ENCODE measurements at regions not wholly inside any gene's neighbourhood (a gene's known extent, or its start where the extent isn't known, plus 50 kb on each side); places are given as distances from the start of the nearest gene placed in this dataset.
"Not testable (repeated sequence)": the region's sequence is repeated elsewhere in the genome, so short reads cannot be mapped to it uniquely, and the experiment has no call there.

DNA sequence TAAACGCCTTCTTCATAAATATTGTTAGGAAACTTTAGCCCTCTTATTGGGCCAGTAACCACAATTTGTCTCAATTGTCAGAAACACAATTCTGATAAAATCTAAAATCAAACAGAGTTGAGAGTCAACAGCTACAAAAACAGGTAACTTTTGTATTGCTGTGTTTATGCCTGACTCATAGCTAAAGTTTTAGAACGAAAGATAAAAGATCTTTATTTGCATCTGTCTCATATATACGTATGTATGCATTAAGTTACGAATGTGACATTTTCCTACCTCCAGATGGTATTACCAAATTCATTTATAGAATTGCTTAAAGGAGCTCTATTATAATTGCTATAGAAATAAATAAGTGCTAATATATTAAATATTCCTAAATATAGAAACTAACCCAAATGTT is 887.9 kb upstream of the NDST4 start:
- TF ChIP-seq, protein P1, sequence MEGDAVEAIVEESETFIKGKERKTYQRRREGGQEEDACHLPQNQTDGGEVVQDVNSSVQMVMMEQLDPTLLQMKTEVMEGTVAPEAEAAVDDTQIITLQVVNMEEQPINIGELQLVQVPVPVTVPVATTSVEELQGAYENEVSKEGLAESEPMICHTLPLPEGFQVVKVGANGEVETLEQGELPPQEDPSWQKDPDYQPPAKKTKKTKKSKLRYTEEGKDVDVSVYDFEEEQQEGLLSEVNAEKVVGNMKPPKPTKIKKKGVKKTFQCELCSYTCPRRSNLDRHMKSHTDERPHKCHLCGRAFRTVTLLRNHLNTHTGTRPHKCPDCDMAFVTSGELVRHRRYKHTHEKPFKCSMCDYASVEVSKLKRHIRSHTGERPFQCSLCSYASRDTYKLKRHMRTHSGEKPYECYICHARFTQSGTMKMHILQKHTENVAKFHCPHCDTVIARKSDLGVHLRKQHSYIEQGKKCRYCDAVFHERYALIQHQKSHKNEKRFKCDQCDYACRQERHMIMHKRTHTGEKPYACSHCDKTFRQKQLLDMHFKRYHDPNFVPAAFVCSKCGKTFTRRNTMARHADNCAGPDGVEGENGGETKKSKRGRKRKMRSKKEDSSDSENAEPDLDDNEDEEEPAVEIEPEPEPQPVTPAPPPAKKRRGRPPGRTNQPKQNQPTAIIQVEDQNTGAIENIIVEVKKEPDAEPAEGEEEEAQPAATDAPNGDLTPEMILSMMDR (IDR thresholded peaks at IDR 0.05; ENCODE audit: insufficient read depth in 1 of 2, low read depth in 1 of 2, low read length in 1 of 2, severe bottlenecking in 1 of 2, unreplicated experiment in 1 of 2): no peak
- intact Hi-C loops (cut with micrococcal nuclease; ENCODE audit: unreplicated experiment): no loop called here
- H3K4me1 ChIP-seq: no peaks in the 10 kb centered on the region
- H3K9me3 ChIP-seq: no peaks in the 10 kb centered on the region
- no peaks in the 10 kb centered on the region for H3K36me3 Mint-ChIP-seq (ENCODE audit: insufficient read depth, unreplicated experiment)
- no peak overlapping the region for H3K4me3 ChIP-seq (ENCODE audit: low read depth, low read length)
- no peak overlapping the region for H3K27ac Mint-ChIP-seq (ENCODE audit: unreplicated experiment)
- H3K9me3 Mint-ChIP-seq (ENCODE audit: unreplicated experiment): no peaks in the 10 kb centered on the region
- no TSS peak for BruUV-seq (replicated peaks)
- H3K27me3 ChIP-seq (replicated peaks; ENCODE audit: control insufficient read depth, insufficient read depth, low read length): no peaks in the 10 kb centered on the region
- POLR2A ChIA-PET: no interaction called here
- CTCF ChIA-PET: no interaction called here
- no peaks in the 10 kb centered on the region for H3K27me3 Mint-ChIP-seq (ENCODE audit: insufficient read depth, unreplicated experiment)
- DNase-seq: no peak
- no peaks in the 10 kb centered on the region for H3K4me1 Mint-ChIP-seq (ENCODE audit: low read depth, unreplicated experiment)
- H3K4me3 Mint-ChIP-seq (ENCODE audit: unreplicated experiment): no peak overlapping the region
- H3K36me3 ChIP-seq (ENCODE audit: control insufficient read depth, insufficient read depth, low read length): no peaks in the 10 kb centered on the region

DNA sequence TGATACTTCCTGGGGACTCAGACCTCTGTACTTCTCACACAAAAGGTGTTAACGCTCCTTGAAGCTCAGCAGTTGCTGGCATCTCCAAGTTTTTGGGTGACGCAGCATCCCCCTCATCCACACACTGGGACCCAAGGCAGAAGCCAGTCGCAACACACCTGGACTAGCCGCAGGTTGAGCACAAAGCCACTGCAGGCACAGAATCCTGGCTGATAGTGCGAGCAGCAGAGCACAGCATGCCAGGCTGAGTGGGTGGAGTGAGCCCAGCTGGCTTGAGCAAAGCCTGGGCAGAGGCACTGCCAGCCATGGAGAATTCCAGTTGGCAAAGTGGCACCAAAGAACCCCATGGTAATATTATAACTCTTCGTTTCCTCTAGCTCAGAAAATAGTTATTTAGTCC is 873.2 kb upstream of the NDST4 start:
- H3K27ac Mint-ChIP-seq (ENCODE audit: unreplicated experiment): no peak overlapping the region
- H3K36me3 Mint-ChIP-seq (ENCODE audit: insufficient read depth, unreplicated experiment): no peaks in the 10 kb centered on the region
- no peaks in the 10 kb centered on the region for H3K4me1 ChIP-seq
- BruUV-seq (replicated peaks): no TSS peak
- ChIA-PET CTCF (no interaction called here), POLR2A (no interaction called here)
- no peak overlapping the region for H3K4me3 Mint-ChIP-seq (ENCODE audit: unreplicated experiment)
- TF ChIP-seq, protein P1 (IDR thresholded peaks at IDR 0.05; ENCODE audit: insufficient read depth in 1 of 2, low read depth in 1 of 2, low read length in 1 of 2, severe bottlenecking in 1 of 2, unreplicated experiment in 1 of 2): no peak
- intact Hi-C loops (cut with micrococcal nuclease; ENCODE audit: unreplicated experiment): no loop called here
- no peaks in the 10 kb centered on the region for H3K4me1 Mint-ChIP-seq (ENCODE audit: low read depth, unreplicated experiment)
- no peak for DNase-seq
- H3K9me3 Mint-ChIP-seq (ENCODE audit: unreplicated experiment): no peaks in the 10 kb centered on the region
- no peak overlapping the region for H3K4me3 ChIP-seq (ENCODE audit: low read depth, low read length)
- H3K27me3 Mint-ChIP-seq (ENCODE audit: insufficient read depth, unreplicated experiment): no peaks in the 10 kb centered on the region
- no peaks in the 10 kb centered on the region for H3K36me3 ChIP-seq (ENCODE audit: control insufficient read depth, insufficient read depth, low read length)
- no peaks in the 10 kb centered on the region for H3K9me3 ChIP-seq
- H3K27me3 ChIP-seq (replicated peaks; ENCODE audit: control insufficient read depth, insufficient read depth, low read length): no peaks in the 10 kb centered on the region

DNA sequence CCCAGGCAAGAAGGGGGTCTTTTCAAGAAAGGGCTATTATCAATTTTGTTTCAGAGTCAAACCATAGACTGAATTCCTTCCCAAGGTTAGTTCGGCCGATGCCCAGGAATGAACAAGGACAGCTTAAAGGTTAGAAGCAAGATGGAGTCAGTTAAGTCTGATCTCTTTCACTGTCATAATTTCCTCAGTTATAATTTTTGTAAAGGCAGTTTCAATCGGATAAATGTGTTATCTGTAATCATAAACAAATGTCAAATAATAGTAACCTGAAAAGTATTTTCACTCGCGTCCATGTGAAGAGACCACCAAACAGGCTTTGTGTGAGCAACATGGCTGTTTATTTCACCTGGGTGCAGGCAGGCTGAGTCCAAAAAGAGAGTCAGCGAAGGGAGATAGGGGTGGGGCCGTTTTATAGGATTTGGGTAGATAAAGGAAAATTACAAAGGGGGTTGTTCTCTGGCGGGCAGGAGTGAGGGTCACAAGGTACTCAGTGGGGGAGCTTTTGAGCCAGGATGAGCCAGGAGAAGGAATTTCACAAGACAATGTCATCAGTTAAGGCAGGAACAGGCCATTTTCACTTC is 862.1 kb upstream of the NDST4 start:
- POLR2A ChIA-PET; H3K4me3 ChIP-seq (ENCODE audit: low read depth, low read length); H3K4me1 ChIP-seq; H3K36me3 Mint-ChIP-seq (ENCODE audit: insufficient read depth, unreplicated experiment); H3K4me1 Mint-ChIP-seq (ENCODE audit: low read depth, unreplicated experiment); BruUV-seq (replicated peaks); H3K36me3 ChIP-seq (ENCODE audit: control insufficient read depth, insufficient read depth, low read length); H3K9me3 ChIP-seq; DNase-seq; CTCF ChIA-PET; H3K27ac Mint-ChIP-seq (ENCODE audit: unreplicated experiment); H3K27me3 Mint-ChIP-seq (ENCODE audit: insufficient read depth, unreplicated experiment); intact Hi-C loops (cut with micrococcal nuclease; ENCODE audit: unreplicated experiment); H3K4me3 Mint-ChIP-seq (ENCODE audit: unreplicated experiment); H3K27me3 ChIP-seq (replicated peaks; ENCODE audit: control insufficient read depth, insufficient read depth, low read length): not testable (repeated sequence)
- H3K9me3 Mint-ChIP-seq (ENCODE audit: unreplicated experiment): peaks cover 12% of the 10 kb centered on the region

DNA sequence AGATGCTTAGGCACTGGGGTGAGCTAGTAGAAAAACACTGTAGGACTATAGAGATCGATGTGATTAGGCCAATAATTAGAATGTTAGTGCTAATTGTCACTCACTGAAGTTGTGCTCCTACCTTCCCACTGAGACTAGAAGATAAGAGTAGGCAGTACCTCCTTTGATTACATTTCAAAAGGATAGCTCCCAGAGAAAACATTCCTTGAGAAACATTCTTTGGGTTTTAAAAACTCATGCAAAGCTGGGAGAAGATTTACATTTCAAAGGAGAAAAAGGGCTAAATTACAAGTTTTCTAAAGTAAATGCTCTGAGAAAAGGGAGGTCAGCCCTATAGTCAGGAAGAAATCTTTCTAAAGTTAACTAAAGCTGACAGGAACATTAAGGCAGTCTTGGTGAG is 860.3 kb upstream of the NDST4 start:
- intact Hi-C loops (cut with micrococcal nuclease; ENCODE audit: unreplicated experiment): no loop called here
- no TSS peak for BruUV-seq (replicated peaks)
- no peaks in the 10 kb centered on the region for H3K9me3 Mint-ChIP-seq (ENCODE audit: unreplicated experiment)
- no peak overlapping the region for H3K4me3 Mint-ChIP-seq (ENCODE audit: unreplicated experiment)
- H3K4me1 Mint-ChIP-seq (ENCODE audit: low read depth, unreplicated experiment): no peaks in the 10 kb centered on the region
- TF ChIP-seq, protein P1 (IDR thresholded peaks at IDR 0.05; ENCODE audit: insufficient read depth in 1 of 2, low read depth in 1 of 2, low read length in 1 of 2, severe bottlenecking in 1 of 2, unreplicated experiment in 1 of 2): no peak
- H3K27ac Mint-ChIP-seq (ENCODE audit: unreplicated experiment): no peak overlapping the region
- H3K27me3 ChIP-seq (replicated peaks; ENCODE audit: control insufficient read depth, insufficient read depth, low read length): no peaks in the 10 kb centered on the region
- H3K4me1 ChIP-seq: no peaks in the 10 kb centered on the region
- POLR2A ChIA-PET: no interaction called here
- no peaks in the 10 kb centered on the region for H3K9me3 ChIP-seq
- CTCF ChIA-PET: no interaction called here
- DNase-seq: no peak
- H3K4me3 ChIP-seq (ENCODE audit: low read depth, low read length): no peak overlapping the region
- H3K36me3 ChIP-seq (ENCODE audit: control insufficient read depth, insufficient read depth, low read length): no peaks in the 10 kb centered on the region
- no peaks in the 10 kb centered on the region for H3K36me3 Mint-ChIP-seq (ENCODE audit: insufficient read depth, unreplicated experiment)
- no peaks in the 10 kb centered on the region for H3K27me3 Mint-ChIP-seq (ENCODE audit: insufficient read depth, unreplicated experiment)
